WERI-Rb-1 (cell line): ENCODE measurements at regions not wholly inside any gene's neighbourhood (a gene's known extent, or its start where the extent isn't known, plus 50 kb on each side); places are given as distances from the start of the nearest gene placed in this dataset.
A peak's percentile ranks its signal among the peaks of the same experiment; 100 is the strongest.

ENCODE experiments used
- DNase-seq: peaks from one replicate; pipeline ENCODE4 v3.0.0-alpha.2; 2020
- H3K27ac ChIP-seq: fragments of 250-450 bp; sonication (Bioruptor Pico); 2 replicates; pipeline ENCODE4 v1.5.1; 2020; ENCODE audit warnings: mild to moderate bottlenecking, moderate library complexity
- H3K27me3 ChIP-seq: fragments of 250-450 bp; sonication (Bioruptor Pico); 2 replicates; pipeline ENCODE4 v1.5.1; 2021; ENCODE audit warnings: mild to moderate bottlenecking, low read depth, moderate library complexity; ENCODE audit not compliant: insufficient read depth, severe bottlenecking
- H3K36me3 ChIP-seq: fragments of 250-450 bp; sonication (Bioruptor Pico); 2 replicates; pipeline ENCODE4 v1.5.1; 2020; ENCODE audit warnings: mild to moderate bottlenecking, moderate library complexity
- H3K4me3 ChIP-seq: 2 replicates; pipeline ENCODE4 v1.5.1; 2011; ENCODE audit warnings: low read depth, mild to moderate bottlenecking, control low read depth, low read length
- H3K9me3 ChIP-seq: fragments of 250-450 bp; sonication (Bioruptor Pico); 2 replicates; pipeline ENCODE4 v1.5.1; 2021; ENCODE audit warnings: mild to moderate bottlenecking, moderate library complexity; ENCODE audit not compliant: severe bottlenecking
- TF ChIP-seq, protein P1 (sequence below): IDR thresholded peaks from 2 replicates; pipeline ENCODE4 v1.5.1; 2011; ENCODE audit warnings: low read depth, mild to moderate bottlenecking, control low read depth, inconsistent platforms, low read length

DNA sequence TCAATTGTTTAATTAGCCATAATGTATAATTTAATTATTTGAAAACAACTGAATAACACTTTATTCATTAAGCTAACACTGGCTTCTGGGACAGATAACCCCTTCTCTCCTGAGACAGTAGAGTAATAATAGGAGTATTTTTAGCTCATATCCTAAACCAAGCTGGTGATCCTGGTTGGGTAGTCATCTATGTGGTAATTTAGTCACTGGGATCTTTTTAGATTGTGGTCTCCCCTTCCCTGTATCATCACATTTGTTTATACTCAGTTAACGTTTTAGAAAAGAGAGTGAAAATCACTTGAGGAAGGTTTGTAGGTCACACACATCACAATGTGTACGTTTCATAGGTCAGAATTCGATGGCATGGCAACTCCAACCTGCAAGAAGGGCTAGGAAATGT is 1356.6 kb upstream of the ADGRL2 start:
- H3K36me3 ChIP-seq: no peaks in the 10 kb centered on the region
- H3K27ac ChIP-seq: no peak overlapping the region
- H3K4me3 ChIP-seq: no peak overlapping the region
- no peak for DNase-seq
- H3K9me3 ChIP-seq: no peaks in the 10 kb centered on the region
- TF ChIP-seq, protein P1, sequence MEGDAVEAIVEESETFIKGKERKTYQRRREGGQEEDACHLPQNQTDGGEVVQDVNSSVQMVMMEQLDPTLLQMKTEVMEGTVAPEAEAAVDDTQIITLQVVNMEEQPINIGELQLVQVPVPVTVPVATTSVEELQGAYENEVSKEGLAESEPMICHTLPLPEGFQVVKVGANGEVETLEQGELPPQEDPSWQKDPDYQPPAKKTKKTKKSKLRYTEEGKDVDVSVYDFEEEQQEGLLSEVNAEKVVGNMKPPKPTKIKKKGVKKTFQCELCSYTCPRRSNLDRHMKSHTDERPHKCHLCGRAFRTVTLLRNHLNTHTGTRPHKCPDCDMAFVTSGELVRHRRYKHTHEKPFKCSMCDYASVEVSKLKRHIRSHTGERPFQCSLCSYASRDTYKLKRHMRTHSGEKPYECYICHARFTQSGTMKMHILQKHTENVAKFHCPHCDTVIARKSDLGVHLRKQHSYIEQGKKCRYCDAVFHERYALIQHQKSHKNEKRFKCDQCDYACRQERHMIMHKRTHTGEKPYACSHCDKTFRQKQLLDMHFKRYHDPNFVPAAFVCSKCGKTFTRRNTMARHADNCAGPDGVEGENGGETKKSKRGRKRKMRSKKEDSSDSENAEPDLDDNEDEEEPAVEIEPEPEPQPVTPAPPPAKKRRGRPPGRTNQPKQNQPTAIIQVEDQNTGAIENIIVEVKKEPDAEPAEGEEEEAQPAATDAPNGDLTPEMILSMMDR: no peak
- H3K27me3 ChIP-seq: no peaks in the 10 kb centered on the region

DNA sequence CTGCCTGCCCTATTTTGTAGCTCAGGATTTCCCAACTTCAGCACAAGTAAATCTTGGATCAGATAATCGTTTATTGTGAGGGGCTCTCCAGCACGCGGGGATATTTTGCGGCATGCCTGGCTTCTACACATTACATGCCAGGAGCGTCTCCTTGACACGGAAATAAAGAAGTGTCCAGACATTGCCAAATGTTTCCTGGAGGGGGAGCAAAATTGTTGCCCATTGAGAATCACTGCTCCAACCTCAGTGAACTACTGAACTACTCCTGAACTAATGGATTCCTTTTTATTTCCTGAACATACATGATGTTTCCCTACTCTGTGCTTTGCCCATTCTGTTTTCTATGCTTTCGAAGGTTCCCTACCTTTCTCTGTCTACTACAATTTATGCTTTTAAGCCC is 1359.1 kb upstream of the ADGRL2 start:
- TF ChIP-seq, protein P1: peak; percentile 13; the same call in 1 of the 2 replicates
- H3K27me3 ChIP-seq: no peaks in the 10 kb centered on the region
- H3K27ac ChIP-seq: no peak overlapping the region
- H3K9me3 ChIP-seq: no peaks in the 10 kb centered on the region
- DNase-seq: peak; percentile 10
- no peaks in the 10 kb centered on the region for H3K36me3 ChIP-seq
- H3K4me3 ChIP-seq: no peak overlapping the region

DNA sequence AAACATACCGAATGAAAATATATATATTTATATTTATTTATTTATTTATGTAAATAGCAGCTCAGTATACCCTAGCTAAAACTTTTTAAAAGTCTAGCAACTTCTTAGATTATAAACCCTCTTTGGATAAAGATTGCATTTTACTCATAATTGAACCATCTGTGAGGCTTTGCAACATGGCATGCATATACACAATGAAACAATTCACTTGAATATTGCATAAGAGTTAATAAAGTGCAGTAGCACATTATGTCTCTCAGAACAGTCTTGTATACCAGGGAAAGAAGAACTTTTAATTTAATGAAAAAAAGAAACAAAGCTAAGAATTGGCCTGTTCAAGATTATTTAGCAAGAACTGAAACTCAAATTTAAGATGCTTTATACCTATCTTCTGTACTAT is 1363.9 kb upstream of the ADGRL2 start:
- Histone ChIP-seq H3K4me3 (no peak overlapping the region), H3K27ac (no peak overlapping the region), H3K27me3 (no peaks in the 10 kb centered on the region), H3K36me3 (no peaks in the 10 kb centered on the region), H3K9me3 (no peaks in the 10 kb centered on the region)
- TF ChIP-seq, protein P1: no peak
- DNase-seq: no peak

DNA sequence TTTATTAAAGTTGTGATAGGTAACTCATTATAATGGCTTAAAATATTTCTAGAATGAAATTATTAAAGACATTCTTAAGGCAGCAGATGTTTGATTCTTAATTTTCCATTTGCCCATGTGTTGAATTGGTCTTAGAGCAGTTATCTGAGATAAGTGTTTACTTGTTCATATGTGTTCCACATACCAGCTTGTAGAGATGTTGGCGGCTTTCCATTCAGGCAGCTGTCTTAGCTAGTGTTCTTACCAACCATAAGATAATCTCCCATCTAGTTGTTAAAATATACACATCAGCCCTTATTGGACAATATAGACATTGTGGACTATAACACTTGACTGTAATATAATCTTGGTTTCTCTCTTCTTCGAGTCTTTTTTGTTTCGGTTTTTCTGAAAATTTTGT is 1372.9 kb upstream of the ADGRL2 start:
- H3K9me3 ChIP-seq: no peaks in the 10 kb centered on the region
- DNase-seq: no peak
- no peak overlapping the region for H3K27ac ChIP-seq
- no peak overlapping the region for H3K4me3 ChIP-seq
- H3K27me3 ChIP-seq: no peaks in the 10 kb centered on the region
- H3K36me3 ChIP-seq: no peaks in the 10 kb centered on the region
- TF ChIP-seq, protein P1: no peak

DNA sequence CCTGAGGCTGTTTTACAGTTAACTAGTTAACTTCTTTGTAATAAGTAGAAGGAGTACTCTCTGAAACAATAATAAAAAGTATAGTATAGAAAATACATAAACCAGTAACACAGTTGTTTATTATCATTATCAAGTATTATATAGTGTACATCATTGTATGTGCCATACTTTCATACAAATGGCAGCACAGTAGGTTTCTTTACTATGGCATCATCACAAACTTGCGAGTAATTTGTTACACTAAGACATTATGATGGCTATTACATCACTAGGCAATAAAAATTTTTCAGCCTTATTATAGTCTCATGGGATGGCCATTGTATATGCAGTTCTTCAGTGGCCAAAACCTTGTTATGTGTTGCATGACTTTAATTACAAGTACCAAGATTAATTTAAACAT is 1376.5 kb upstream of the ADGRL2 start:
- DNase-seq: no peak
- H3K27me3 ChIP-seq: no peaks in the 10 kb centered on the region
- no peaks in the 10 kb centered on the region for H3K9me3 ChIP-seq
- H3K36me3 ChIP-seq: no peaks in the 10 kb centered on the region
- TF ChIP-seq, protein P1: no peak
- no peak overlapping the region for H3K27ac ChIP-seq
- no peak overlapping the region for H3K4me3 ChIP-seq

DNA sequence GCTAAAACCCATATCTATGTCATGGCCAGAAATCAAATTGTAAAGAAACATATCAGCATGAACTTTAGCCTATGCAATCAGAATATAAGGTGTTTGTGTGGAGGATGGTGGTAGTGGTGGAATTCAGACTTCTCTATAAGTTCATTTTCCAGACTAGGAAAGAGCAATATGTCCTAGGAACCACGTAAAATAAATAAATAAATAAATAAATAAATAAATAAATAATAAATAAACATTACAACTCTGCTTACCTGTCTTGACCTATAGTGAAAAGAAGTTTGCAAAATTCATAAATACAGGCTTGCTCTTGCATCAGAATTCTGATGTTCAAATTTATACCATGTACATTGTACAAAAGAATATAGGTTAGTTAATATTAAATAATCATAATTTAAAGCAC is 1382.6 kb upstream of the ADGRL2 start:
- Histone ChIP-seq H3K27ac (no peak overlapping the region), H3K27me3 (no peaks in the 10 kb centered on the region), H3K36me3 (no peaks in the 10 kb centered on the region), H3K4me3 (no peak overlapping the region), H3K9me3 (no peaks in the 10 kb centered on the region)
- DNase-seq: no peak
- TF ChIP-seq, protein P1: no peak
